Keratinocyte (primary cell): ENCODE measurements at regions not wholly inside any gene's neighbourhood (a gene's known extent, or its start where the extent isn't known, plus 50 kb on each side); places are given as distances from the start of the nearest gene placed in this dataset.

Source experiments
- EZH2 ChIP-seq: IDR thresholded peaks from one replicate; pipeline ENCODE4 v1.6.1; 2012; ENCODE audit warnings: inconsistent platforms, mild to moderate bottlenecking, low read length, moderate library complexity
- TF ChIP-seq, protein P1 (sequence below), 3 experiments: IDR thresholded peaks in 1 of 3; conservative IDR thresholded peaks in 1 of 3; optimal IDR thresholded peaks in 1 of 3; 2 replicates in 2 of 3; 3 replicates in 1 of 3; pipeline versions ENCODE3 to v1.5.1; 2011; ENCODE audit warnings: low read length in 3 of 3, mild to moderate bottlenecking in 3 of 3, moderate library complexity in 2 of 3, control low read depth in 1 of 3, inconsistent platforms in 1 of 3; ENCODE audit not compliant: insufficient read depth in 2 of 3; ENCODE audit errors: extremely low read depth in 1 of 3

DNA sequence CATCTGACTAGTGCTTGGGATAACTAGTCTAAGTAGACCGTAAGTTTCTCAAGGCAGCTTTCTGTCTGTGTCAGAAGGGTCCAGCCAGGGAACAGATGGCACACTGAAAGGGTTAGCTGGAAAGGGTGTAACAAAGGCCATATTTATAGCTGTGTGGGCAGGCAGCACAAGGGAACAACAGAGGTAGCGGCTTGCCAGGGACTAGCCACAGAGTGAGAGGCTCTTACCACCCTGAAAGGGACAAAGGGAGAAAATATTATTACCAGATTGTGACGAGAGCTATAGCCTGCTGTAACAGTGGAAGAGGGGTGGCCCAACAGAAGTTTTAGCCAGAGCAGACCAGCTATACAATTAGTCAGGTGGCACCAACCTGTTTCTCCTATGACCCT, 129.4 kb downstream of the CCDC34 start:
- TF ChIP-seq, protein P1, sequence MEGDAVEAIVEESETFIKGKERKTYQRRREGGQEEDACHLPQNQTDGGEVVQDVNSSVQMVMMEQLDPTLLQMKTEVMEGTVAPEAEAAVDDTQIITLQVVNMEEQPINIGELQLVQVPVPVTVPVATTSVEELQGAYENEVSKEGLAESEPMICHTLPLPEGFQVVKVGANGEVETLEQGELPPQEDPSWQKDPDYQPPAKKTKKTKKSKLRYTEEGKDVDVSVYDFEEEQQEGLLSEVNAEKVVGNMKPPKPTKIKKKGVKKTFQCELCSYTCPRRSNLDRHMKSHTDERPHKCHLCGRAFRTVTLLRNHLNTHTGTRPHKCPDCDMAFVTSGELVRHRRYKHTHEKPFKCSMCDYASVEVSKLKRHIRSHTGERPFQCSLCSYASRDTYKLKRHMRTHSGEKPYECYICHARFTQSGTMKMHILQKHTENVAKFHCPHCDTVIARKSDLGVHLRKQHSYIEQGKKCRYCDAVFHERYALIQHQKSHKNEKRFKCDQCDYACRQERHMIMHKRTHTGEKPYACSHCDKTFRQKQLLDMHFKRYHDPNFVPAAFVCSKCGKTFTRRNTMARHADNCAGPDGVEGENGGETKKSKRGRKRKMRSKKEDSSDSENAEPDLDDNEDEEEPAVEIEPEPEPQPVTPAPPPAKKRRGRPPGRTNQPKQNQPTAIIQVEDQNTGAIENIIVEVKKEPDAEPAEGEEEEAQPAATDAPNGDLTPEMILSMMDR (optimal IDR thresholded peaks at IDR 0.05 in 1 of 3, IDR thresholded peaks at IDR 0.05 in 1 of 3, conservative IDR thresholded peaks at IDR 0.05 in 1 of 3; ENCODE audit: extremely low read depth in 1 of 3, insufficient read depth in 2 of 3, low read length in 3 of 3) = no peak
- no peak for TF ChIP-seq EZH2
